GM23338 (cell line): ENCODE measurements at regions not wholly inside any gene's neighbourhood (a gene's known extent, or its start where the extent isn't known, plus 50 kb on each side); places are given as distances from the start of the nearest gene placed in this dataset.

Source experiments
- ATAC-seq: fragments of 200-7000 bp; cut with Tn5 transposase; 3 replicates; pipeline ENCODE4 v1.9.1; 2020
- DNase-seq: peaks from one replicate; pipeline ENCODE4 v3.0.0-alpha.2; 2015; ENCODE audit warnings: low spot score
- H2AFZ ChIP-seq: fragments of 200-600 bp; sonication (generic); 2 replicates; pipeline ENCODE4 v1.8.0; 2016; ENCODE audit warnings: antibody characterized with exemption, mild to moderate bottlenecking, moderate library complexity
- H3F3A ChIP-seq: fragments of 200-600 bp; sonication (generic); replicated peaks from 2 replicates; pipeline ENCODE4 v1.8.0; 2017; ENCODE audit warnings: antibody characterized with exemption, mixed run types, low read depth
- H3K27ac ChIP-seq: fragments of 200-600 bp; sonication (generic); 2 replicates; pipeline ENCODE4 v1.6.1; 2016; ENCODE audit warnings: low read depth
- H3K27me3 ChIP-seq: fragments of 200-600 bp; sonication (generic); 2 replicates; pipeline ENCODE4 v1.8.0; 2016; ENCODE audit warnings: mild to moderate bottlenecking, mixed run types, moderate library complexity; ENCODE audit not compliant: insufficient read depth
- H3K36me3 ChIP-seq: fragments of 200-600 bp; sonication (generic); 2 replicates; pipeline ENCODE4 v1.8.0; 2016; ENCODE audit warnings: mild to moderate bottlenecking; ENCODE audit not compliant: insufficient read depth
- H3K4me1 ChIP-seq: fragments of 200-600 bp; sonication (generic); 2 replicates; pipeline ENCODE4 v1.8.0; 2016; ENCODE audit warnings: mild to moderate bottlenecking, moderate library complexity; ENCODE audit not compliant: insufficient read depth
- H3K4me2 ChIP-seq: fragments of 200-600 bp; sonication (generic); 2 replicates; pipeline ENCODE4 v1.7.1; 2017; ENCODE audit warnings: mixed run types
- H3K4me3 ChIP-seq: fragments of 200-600 bp; sonication (generic); 2 replicates; pipeline ENCODE4 v1.6.1; 2016; ENCODE audit warnings: mixed run types
- H3K79me2 ChIP-seq: fragments of 200-600 bp; sonication (generic); replicated peaks from 2 replicates; pipeline ENCODE4 v1.8.0; 2017; ENCODE audit warnings: mild to moderate bottlenecking; ENCODE audit not compliant: insufficient read depth
- H3K9me2 ChIP-seq: fragments of 200-600 bp; sonication (generic); 2 replicates; pipeline ENCODE4 v1.8.0; 2017; ENCODE audit not compliant: insufficient read depth
- H4K20me1 ChIP-seq: fragments of 200-600 bp; sonication (generic); replicated peaks from 2 replicates; pipeline ENCODE4 v1.8.0; 2017; ENCODE audit warnings: mild to moderate bottlenecking; ENCODE audit not compliant: insufficient read depth
- H3K27ac Mint-ChIP-seq: 2 replicates; pipeline ENCODE4 v1.8.0; 2020; ENCODE audit warnings: inconsistent platforms, mild to moderate bottlenecking, moderate library complexity, mixed read lengths
- H3K27me3 Mint-ChIP-seq: 3 replicates; pipeline ENCODE4 v1.8.0; 2022; ENCODE audit warnings: low read depth, mild to moderate bottlenecking, moderate library complexity, mixed read lengths, inconsistent platforms; ENCODE audit not compliant: insufficient read depth, poor library complexity
- H3K36me3 Mint-ChIP-seq: 3 replicates; pipeline ENCODE4 v1.8.0; 2021; ENCODE audit warnings: low read depth, mild to moderate bottlenecking, inconsistent platforms, moderate library complexity, mixed read lengths
- H3K4me1 Mint-ChIP-seq: 3 replicates; pipeline ENCODE4 v1.8.0; 2020; ENCODE audit warnings: mild to moderate bottlenecking, inconsistent platforms, mixed read lengths
- H3K4me3 Mint-ChIP-seq: 3 replicates; pipeline ENCODE4 v1.8.0; 2021; ENCODE audit warnings: moderate library complexity, mild to moderate bottlenecking, inconsistent platforms, mixed read lengths
- H3K9me3 Mint-ChIP-seq: 3 replicates; pipeline ENCODE4 v1.8.0; 2020; ENCODE audit warnings: moderate library complexity, mild to moderate bottlenecking, inconsistent platforms, mixed read lengths
- CREB1 ChIP-seq: fragments of 250-450 bp; sonication (Bioruptor Pico); IDR thresholded peaks from 2 replicates; pipeline ENCODE4 v1.5.0; 2020; ENCODE audit warnings: low read depth, mild to moderate bottlenecking, moderate library complexity
- EZH2 ChIP-seq: fragments of 200-600 bp; sonication (generic); IDR thresholded peaks from one replicate; pipeline ENCODE4 v1.8.0; 2017; ENCODE audit warnings: antibody characterized with exemption, mild to moderate bottlenecking, low read depth; ENCODE audit not compliant: unreplicated experiment
- EZH2phosphoT487 ChIP-seq: fragments of 200-600 bp; sonication (generic); IDR thresholded peaks from one replicate; pipeline ENCODE4 v1.8.1; 2018; ENCODE audit warnings: antibody characterized with exemption; ENCODE audit not compliant: unreplicated experiment
- JUNB ChIP-seq: IDR thresholded peaks from one replicate; pipeline ENCODE4 v1.6.1; 2016; ENCODE audit warnings: antibody characterized with exemption; ENCODE audit not compliant: unreplicated experiment
- NANOG ChIP-seq: IDR thresholded peaks from 2 replicates; pipeline ENCODE4 v1.6.1; 2016; ENCODE audit warnings: antibody characterized with exemption, borderline replicate concordance
- POLR2AphosphoS5 ChIP-seq: IDR thresholded peaks from 2 replicates; pipeline ENCODE4 v1.6.1; 2016; ENCODE audit warnings: antibody characterized with exemption, low read depth
- STAT1 ChIP-seq: IDR thresholded peaks from one replicate; pipeline ENCODE4 v1.6.1; 2016; ENCODE audit warnings: antibody characterized with exemption; ENCODE audit not compliant: unreplicated experiment
- ZNF114 ChIP-seq: fragments of 250-450 bp; sonication (Bioruptor Pico); IDR thresholded peaks from 2 replicates; pipeline ENCODE4 v1.5.0; 2020; ENCODE audit warnings: mild to moderate bottlenecking, moderate library complexity
- ZNF462 ChIP-seq: fragments of 250-450 bp; sonication (Bioruptor Pico); IDR thresholded peaks from 2 replicates; pipeline ENCODE4 v1.5.0; 2020; ENCODE audit warnings: mild to moderate bottlenecking, moderate library complexity
- TF ChIP-seq, protein P1 (sequence below): IDR thresholded peaks from 2 replicates; pipeline ENCODE4 v1.6.1; 2016; ENCODE audit warnings: antibody characterized with exemption

DNA sequence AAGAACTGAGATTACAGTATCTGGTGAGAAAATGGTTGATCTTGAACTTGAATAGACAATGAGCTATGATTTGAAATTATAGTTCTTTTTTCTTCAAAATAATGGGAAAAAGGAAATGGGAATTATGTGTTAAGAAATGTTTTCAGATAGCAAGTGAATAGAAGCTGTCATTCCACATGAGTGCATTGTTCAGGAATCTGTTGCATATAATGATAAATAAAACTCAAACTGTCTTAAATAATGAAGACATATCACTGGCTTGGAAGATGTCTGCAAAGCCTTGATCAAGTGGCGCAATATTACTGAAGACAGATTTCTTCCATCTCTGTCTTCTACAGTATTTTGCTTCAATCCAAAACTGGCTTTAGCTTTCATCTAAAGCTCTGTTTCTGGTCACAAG, 479.3 kb upstream of the ZFP42 start:
- no peaks in the 10 kb centered on the region for H3K9me2 ChIP-seq
- no peaks in the 10 kb centered on the region for H3K4me1 Mint-ChIP-seq
- no peaks in the 10 kb centered on the region for H3K79me2 ChIP-seq
- no peaks in the 10 kb centered on the region for H3K4me1 ChIP-seq
- H3K27ac ChIP-seq = no peak overlapping the region
- H3F3A ChIP-seq = no peaks in the 10 kb centered on the region
- DNase-seq = no peak
- no peak for TF ChIP-seq CREB1 (CRISPR knock-in tag)
- TF ChIP-seq STAT1 = no peak
- no peak for TF ChIP-seq POLR2AphosphoS5
- no peak for TF ChIP-seq NANOG
- no peak for TF ChIP-seq EZH2phosphoT487
- no peak for TF ChIP-seq EZH2
- TF ChIP-seq JUNB = no peak
- TF ChIP-seq ZNF114 = no peak
- no peak for TF ChIP-seq ZNF462 (CRISPR knock-in tag)
- TF ChIP-seq, protein P1, sequence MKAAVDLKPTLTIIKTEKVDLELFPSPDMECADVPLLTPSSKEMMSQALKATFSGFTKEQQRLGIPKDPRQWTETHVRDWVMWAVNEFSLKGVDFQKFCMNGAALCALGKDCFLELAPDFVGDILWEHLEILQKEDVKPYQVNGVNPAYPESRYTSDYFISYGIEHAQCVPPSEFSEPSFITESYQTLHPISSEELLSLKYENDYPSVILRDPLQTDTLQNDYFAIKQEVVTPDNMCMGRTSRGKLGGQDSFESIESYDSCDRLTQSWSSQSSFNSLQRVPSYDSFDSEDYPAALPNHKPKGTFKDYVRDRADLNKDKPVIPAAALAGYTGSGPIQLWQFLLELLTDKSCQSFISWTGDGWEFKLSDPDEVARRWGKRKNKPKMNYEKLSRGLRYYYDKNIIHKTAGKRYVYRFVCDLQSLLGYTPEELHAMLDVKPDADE = no peak
- H3K9me3 Mint-ChIP-seq = no peaks in the 10 kb centered on the region
- no peaks in the 10 kb centered on the region for H4K20me1 ChIP-seq
- no peaks in the 10 kb centered on the region for H3K36me3 ChIP-seq
- no peak overlapping the region for H3K4me3 Mint-ChIP-seq
- H2AFZ ChIP-seq = no peak overlapping the region
- H3K4me2 ChIP-seq = no peak overlapping the region
- no peak overlapping the region for H3K4me3 ChIP-seq
- ATAC-seq = no peak
- no peaks in the 10 kb centered on the region for H3K27me3 ChIP-seq
- no peaks in the 10 kb centered on the region for H3K27me3 Mint-ChIP-seq
- no peak overlapping the region for H3K27ac Mint-ChIP-seq
- no peaks in the 10 kb centered on the region for H3K36me3 Mint-ChIP-seq
